Calu3 (cell line): ENCODE measurements at regions not wholly inside any gene's neighbourhood (a gene's known extent, or its start where the extent isn't known, plus 50 kb on each side); places are given as distances from the start of the nearest gene placed in this dataset.
"Not testable (repeated sequence)": the region's sequence is repeated elsewhere in the genome, so short reads cannot be mapped to it uniquely, and the experiment has no call there.

Experiments used
- BruUV-seq: library from RNA; stranded (reverse); fragments of 400-500 nt; replicated peaks from 2 replicates; lab custom pipeline; 2021; lab: Mats Ljungman, UMichigan
- CTCF ChIA-PET: fragments of 300-600 bp; sonication (Branson Sonifier 250); formaldehyde crosslinking; loops from one replicate; lab custom pipeline; 2022; ENCODE audit warnings: antibody characterized with exemption; lab: Charles Lee
- DNase-seq: peaks from one replicate; pipeline ENCODE4 v3.0.0; 2022
- H3K27ac Mint-ChIP-seq: one replicate; pipeline ENCODE4 v1.8.0; 2022; ENCODE audit warnings: mixed read lengths; ENCODE audit not compliant: unreplicated experiment
- H3K27me3 Mint-ChIP-seq: one replicate; pipeline ENCODE4 v1.8.0; 2022; ENCODE audit warnings: mixed read lengths; ENCODE audit not compliant: unreplicated experiment
- H3K36me3 Mint-ChIP-seq: one replicate; pipeline ENCODE4 v1.8.0; 2022; ENCODE audit warnings: mild to moderate bottlenecking, moderate library complexity, mixed read lengths; ENCODE audit not compliant: insufficient read depth, unreplicated experiment
- H3K4me1 Mint-ChIP-seq: one replicate; pipeline ENCODE4 v1.8.0; 2022; ENCODE audit warnings: mild to moderate bottlenecking, low read depth, mixed read lengths; ENCODE audit not compliant: unreplicated experiment
- H3K4me3 Mint-ChIP-seq: one replicate; pipeline ENCODE4 v1.8.0; 2022; ENCODE audit warnings: mild to moderate bottlenecking, low read depth, moderate library complexity, mixed read lengths; ENCODE audit not compliant: unreplicated experiment
- H3K9me3 Mint-ChIP-seq: one replicate; pipeline ENCODE4 v1.8.0; 2022; ENCODE audit warnings: low read depth, mixed read lengths; ENCODE audit not compliant: unreplicated experiment
- CTCF ChIP-seq: fragments of 200-600 bp; IDR thresholded peaks from one replicate; pipeline ENCODE4 v1.8.0; 2022; ENCODE audit warnings: antibody characterized with exemption; ENCODE audit not compliant: unreplicated experiment
- intact Hi-C: fragments of 100-400 bp; cut with micrococcal nuclease; formaldehyde crosslinking; loops from one replicate; pipeline ENCODE4 v1.10.0; 2022; ENCODE audit not compliant: unreplicated experiment

GRCh38 chr22:25395468-25395867 is 169.0 kb upstream of the GRK3 start:
- intact Hi-C loops = no loop called here
- no peaks in the 10 kb centered on the region for H3K9me3 Mint-ChIP-seq
- no peaks in the 10 kb centered on the region for H3K27me3 Mint-ChIP-seq
- CTCF ChIA-PET = interaction anchor here (1.1 kb wide), 1 partner anchor 9 kb away, joined by 3 read pairs; no protein-coding TSS in a partner anchor
- DNase-seq = no peak
- TF ChIP-seq CTCF = no peak
- no peak overlapping the region for H3K4me3 Mint-ChIP-seq
- H3K36me3 Mint-ChIP-seq = no peaks in the 10 kb centered on the region
- no TSS peak for BruUV-seq
- peaks cover 25% of the 10 kb centered on the region for H3K4me1 Mint-ChIP-seq
- H3K27ac Mint-ChIP-seq = no peak overlapping the region

- intact Hi-C loops = no loop called here
- no TSS peak for BruUV-seq
- H3K36me3 Mint-ChIP-seq = peaks cover 2% of the 10 kb centered on the region
- CTCF ChIA-PET = interaction anchor here (1.1 kb wide), 1 partner anchor 9 kb away, joined by 3 read pairs; no protein-coding TSS in a partner anchor
- DNase-seq = no peak
- no peak overlapping the region for H3K27ac Mint-ChIP-seq
- no peaks in the 10 kb centered on the region for H3K9me3 Mint-ChIP-seq
- peaks cover 29% of the 10 kb centered on the region for H3K4me1 Mint-ChIP-seq
- H3K27me3 Mint-ChIP-seq = no peaks in the 10 kb centered on the region
- H3K4me3 Mint-ChIP-seq = no peak overlapping the region
- no peak for TF ChIP-seq CTCF
Observed at GRCh38 chr22:25395915-25396314, 168.6 kb upstream of the GRK3 start.

GRCh38 chr22:25396615-25397200 is 167.8 kb upstream of the GRK3 start:
- intact Hi-C loops = no loop called here
- Mint-ChIP-seq H3K9me3 (no peaks in the 10 kb centered on the region), H3K4me3 (no peak overlapping the region), H3K36me3 (peaks cover 7% of the 10 kb centered on the region), H3K27me3 (no peaks in the 10 kb centered on the region), H3K27ac (no peak overlapping the region), H3K4me1 (peaks cover 36% of the 10 kb centered on the region)
- BruUV-seq = no TSS peak
- TF ChIP-seq CTCF = no peak
- CTCF ChIA-PET = no interaction called here
- no peak for DNase-seq

- no peaks in the 10 kb centered on the region for H3K9me3 Mint-ChIP-seq
- peaks cover 7% of the 10 kb centered on the region for H3K36me3 Mint-ChIP-seq
- CTCF ChIA-PET = no interaction called here
- no peaks in the 10 kb centered on the region for H3K27me3 Mint-ChIP-seq
- no peak for TF ChIP-seq CTCF
- H3K27ac Mint-ChIP-seq = peak overlapping the region; percentile 28
- peaks cover 45% of the 10 kb centered on the region for H3K4me1 Mint-ChIP-seq
- no peak overlapping the region for H3K4me3 Mint-ChIP-seq
- no peak for DNase-seq
- no TSS peak for BruUV-seq
- intact Hi-C loops = no loop called here
Observed at GRCh38 chr22:25397616-25398015, 166.9 kb upstream of the GRK3 start.

GRCh38 chr22:25398591-25399062 is 165.8 kb upstream of the GRK3 start:
- DNase-seq, H3K27ac Mint-ChIP-seq, H3K4me3 Mint-ChIP-seq, H3K9me3 Mint-ChIP-seq, intact Hi-C loops, H3K27me3 Mint-ChIP-seq, CTCF ChIA-PET, BruUV-seq, H3K36me3 Mint-ChIP-seq: not testable (repeated sequence)
- peaks cover 52% of the 10 kb centered on the region for H3K4me1 Mint-ChIP-seq
